Mucosa of stomach (tissue), 1 donor: ENCODE measurements at regions not wholly inside any gene's neighbourhood (a gene's known extent, or its start where the extent isn't known, plus 50 kb on each side); places are given as distances from the start of the nearest gene placed in this dataset.

ENCODE experiments used
- H3K27me3 ChIP-seq: one replicate; pipeline ENCODE4 v1.7.0; 2013; ENCODE audit warnings: mild to moderate bottlenecking, low read length; ENCODE audit not compliant: control insufficient read depth, insufficient read depth
- H3K36me3 ChIP-seq: one replicate; pipeline ENCODE4 v1.7.0; 2013; ENCODE audit warnings: low read length; ENCODE audit not compliant: control insufficient read depth, insufficient read depth
- H3K4me1 ChIP-seq: one replicate; pipeline ENCODE4 v1.7.0; 2013; ENCODE audit warnings: mild to moderate bottlenecking, low read length; ENCODE audit not compliant: control insufficient read depth, insufficient read depth
- H3K4me3 ChIP-seq: one replicate; pipeline ENCODE4 v1.7.0; 2013; ENCODE audit warnings: low read length
- H3K9ac ChIP-seq: one replicate; pipeline ENCODE4 v1.7.0; 2013; ENCODE audit warnings: mild to moderate bottlenecking, low read length, moderate library complexity
- H3K9me3 ChIP-seq: one replicate; pipeline ENCODE4 v1.7.0; 2013; ENCODE audit warnings: mild to moderate bottlenecking, low read length, moderate library complexity; ENCODE audit not compliant: control insufficient read depth
- donor health status: Pancreatic carcinoma.

DNA sequence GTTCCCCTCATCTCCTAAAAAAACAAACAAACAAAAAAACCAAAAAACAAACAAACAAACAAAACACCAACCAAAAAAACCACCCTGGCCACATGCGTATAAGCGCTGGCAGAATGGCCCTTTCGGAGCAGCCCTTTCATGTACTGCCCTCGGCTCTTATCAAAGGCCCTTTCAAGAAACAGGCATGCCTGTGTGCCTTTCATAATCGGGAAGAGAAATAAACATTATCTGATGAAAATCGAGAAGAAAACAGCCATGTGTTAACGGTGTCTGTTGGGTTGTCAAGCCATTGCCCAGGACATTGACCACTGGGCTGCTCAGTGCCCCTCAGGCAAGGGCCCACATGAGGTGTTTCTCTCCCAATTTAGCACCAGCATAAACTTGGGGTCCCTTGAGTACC lies 68.3 kb downstream of the PJA1 start:
- H3K9me3 ChIP-seq = no peaks in the 10 kb centered on the region
- no peak overlapping the region for H3K9ac ChIP-seq
- no peaks in the 10 kb centered on the region for H3K36me3 ChIP-seq
- H3K4me1 ChIP-seq = no peaks in the 10 kb centered on the region
- H3K27me3 ChIP-seq = no peaks in the 10 kb centered on the region
- H3K4me3 ChIP-seq = no peak overlapping the region

- Histone ChIP-seq H3K36me3 (no peaks in the 10 kb centered on the region), H3K9me3 (no peaks in the 10 kb centered on the region), H3K27me3 (no peaks in the 10 kb centered on the region), H3K9ac (no peak overlapping the region), H3K4me3 (no peak overlapping the region), H3K4me1 (no peaks in the 10 kb centered on the region)
These were observed 70.1 kb downstream of the PJA1 start for GRCh38 chrX:69094977-69095669.

DNA sequence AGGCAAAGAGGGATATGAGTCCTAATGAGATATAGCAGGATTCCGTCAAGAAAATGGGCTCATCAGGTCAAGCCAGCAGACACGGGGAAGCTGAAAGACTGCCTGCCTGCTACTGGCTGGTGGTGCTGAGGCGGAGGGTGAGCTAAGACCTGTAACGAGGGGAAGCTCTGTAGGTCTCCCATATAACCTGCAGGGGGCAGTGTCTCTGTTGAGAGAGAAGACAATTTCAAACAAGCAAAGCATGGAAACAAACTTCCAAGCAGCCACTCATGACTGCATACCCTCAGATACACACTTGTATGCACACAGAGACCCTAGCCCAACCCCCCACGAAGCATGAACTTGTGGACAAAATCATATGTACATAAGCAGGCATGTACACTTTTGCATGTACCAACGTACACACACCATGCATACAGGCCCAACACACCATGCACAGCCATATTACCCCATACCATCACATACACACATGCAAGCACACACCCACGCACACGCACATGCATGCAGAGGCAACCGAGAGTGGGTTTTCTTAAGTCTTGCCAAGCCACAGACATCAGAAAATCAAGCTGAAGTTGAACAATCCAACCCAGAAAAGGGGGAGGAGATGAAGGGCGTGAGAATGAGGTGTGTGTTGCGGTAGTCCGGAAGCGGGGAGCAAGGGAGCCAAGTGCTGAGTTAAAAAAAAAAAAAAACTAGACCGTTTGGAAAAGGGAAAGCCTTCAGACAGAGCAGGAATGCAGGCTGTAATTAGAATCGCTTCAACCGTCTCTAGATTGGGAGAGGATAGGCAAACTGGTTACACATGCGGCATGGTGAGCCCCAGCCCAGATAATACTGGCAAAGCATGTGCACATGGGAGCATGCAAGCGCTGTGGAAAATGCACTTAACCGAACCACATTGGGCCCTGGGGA lies 71.0 kb downstream of the PJA1 start:
- no peak overlapping the region for H3K4me3 ChIP-seq
- H3K9ac ChIP-seq = no peak overlapping the region
- H3K9me3 ChIP-seq = no peaks in the 10 kb centered on the region
- H3K27me3 ChIP-seq = no peaks in the 10 kb centered on the region
- no peaks in the 10 kb centered on the region for H3K4me1 ChIP-seq
- no peaks in the 10 kb centered on the region for H3K36me3 ChIP-seq

DNA sequence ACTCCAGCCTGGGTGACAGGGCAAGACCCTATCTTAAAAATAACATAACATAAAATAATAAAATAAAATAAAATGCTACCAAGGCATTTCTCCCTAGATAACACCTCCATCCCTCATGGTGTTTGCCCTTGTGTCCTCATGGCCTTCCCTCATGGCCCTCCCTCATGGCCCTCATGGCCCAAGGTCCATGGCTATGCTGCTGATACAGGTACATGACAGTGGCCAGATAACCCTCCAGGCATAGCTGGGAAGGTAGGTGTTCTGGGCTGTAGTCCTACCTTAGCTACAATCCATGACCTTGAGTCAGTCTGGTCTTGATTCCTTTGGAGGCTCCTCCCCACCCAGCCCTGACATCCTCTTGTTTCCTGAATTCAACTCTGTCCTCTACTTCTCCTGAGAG lies 75.2 kb downstream of the PJA1 start:
- Histone ChIP-seq H3K9me3 (no peaks in the 10 kb centered on the region), H3K36me3 (no peaks in the 10 kb centered on the region), H3K4me1 (no peaks in the 10 kb centered on the region), H3K27me3 (no peaks in the 10 kb centered on the region), H3K9ac (no peak overlapping the region), H3K4me3 (no peak overlapping the region)

DNA sequence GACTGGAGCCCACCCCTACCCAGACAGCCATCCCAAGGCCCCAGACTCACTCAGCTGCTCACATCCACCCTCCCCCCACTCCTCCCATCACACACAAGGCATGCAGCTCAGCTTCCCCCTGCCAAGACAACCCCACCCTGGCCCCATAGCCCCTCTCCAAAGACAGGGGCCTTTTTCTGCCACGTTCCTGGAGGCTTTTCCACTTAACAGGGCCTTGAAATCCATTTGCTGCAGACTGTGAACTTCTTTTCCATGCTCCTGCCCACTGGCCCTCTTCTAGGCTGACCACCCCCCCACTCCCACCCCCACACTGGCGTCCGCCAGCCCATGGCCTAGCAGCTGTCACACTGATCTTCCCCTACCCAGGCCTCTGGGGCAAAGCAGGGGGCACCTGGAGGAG lies 76.0 kb downstream of the PJA1 start:
- no peaks in the 10 kb centered on the region for H3K27me3 ChIP-seq

DNA sequence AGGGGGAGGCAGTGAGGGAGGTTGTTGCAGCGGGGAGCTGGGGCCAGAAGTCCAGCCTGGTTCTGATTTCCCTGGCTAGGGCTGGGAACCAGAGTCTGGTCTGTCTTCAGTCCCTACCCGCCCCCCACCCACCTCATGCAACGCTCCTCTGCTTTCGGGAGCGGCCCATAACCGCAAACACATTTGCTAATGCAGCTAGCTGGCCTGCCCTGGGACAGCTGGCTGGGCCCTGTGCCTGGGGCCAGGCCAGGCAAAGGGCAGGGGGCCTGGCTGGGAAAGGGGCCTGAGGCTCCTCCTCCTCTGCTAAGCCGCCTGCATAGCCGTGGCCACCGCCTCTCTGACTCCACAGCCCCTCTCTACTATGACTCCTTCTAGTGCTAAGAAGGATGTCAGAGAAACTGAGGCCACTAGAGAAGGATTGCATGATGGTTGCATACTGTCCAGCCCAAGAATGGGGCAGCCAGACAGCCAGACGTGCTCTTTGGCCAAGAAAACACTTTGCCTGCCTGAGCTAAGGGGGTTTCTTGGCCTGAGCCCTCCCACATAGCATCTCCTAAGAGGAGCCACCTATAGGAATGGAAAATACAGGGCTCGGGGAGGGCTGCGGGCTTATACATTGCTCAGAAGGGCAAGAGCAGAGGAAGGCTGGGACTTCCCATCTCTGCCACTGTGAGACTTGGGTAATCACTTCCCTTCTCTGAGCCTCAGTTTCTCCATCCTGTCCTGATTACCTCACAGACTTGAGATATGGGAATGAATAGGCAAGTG lies 76.9 kb downstream of the PJA1 start:
- Histone ChIP-seq H3K4me1 (no peaks in the 10 kb centered on the region), H3K9me3 (no peaks in the 10 kb centered on the region), H3K27me3 (no peaks in the 10 kb centered on the region), H3K9ac (no peak overlapping the region), H3K36me3 (no peaks in the 10 kb centered on the region), H3K4me3 (no peak overlapping the region)

More for the DNA sequence above, 76.0 kb downstream of the PJA1 start:
- H3K9me3 ChIP-seq = no peaks in the 10 kb centered on the region
- H3K4me1 ChIP-seq = no peaks in the 10 kb centered on the region
- H3K9ac ChIP-seq = no peak overlapping the region
- no peak overlapping the region for H3K4me3 ChIP-seq
- no peaks in the 10 kb centered on the region for H3K36me3 ChIP-seq

DNA sequence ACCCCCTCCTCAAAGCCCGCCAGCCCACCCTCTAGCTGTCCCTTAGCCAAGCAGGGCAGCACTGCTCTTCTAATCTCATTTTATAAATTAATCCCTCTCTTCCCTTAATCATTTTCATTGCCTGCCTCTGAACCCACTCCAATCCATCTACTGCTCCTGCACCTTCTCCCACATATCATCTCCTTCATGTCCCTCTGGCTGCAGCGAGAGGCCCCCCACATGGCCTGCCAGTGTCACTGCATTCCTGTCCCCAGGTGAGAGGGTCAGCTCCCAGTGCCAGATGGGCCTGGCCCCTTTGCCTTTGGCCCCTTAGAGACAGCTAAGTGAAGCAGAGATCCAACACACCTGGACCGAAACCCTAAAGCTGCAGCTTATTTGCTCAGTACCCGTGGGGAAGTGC lies 79.4 kb downstream of the PJA1 start:
- H3K9me3 ChIP-seq = no peaks in the 10 kb centered on the region
- no peaks in the 10 kb centered on the region for H3K4me1 ChIP-seq
- no peak overlapping the region for H3K4me3 ChIP-seq
- no peak overlapping the region for H3K9ac ChIP-seq
- no peaks in the 10 kb centered on the region for H3K36me3 ChIP-seq
- H3K27me3 ChIP-seq = no peaks in the 10 kb centered on the region

- Histone ChIP-seq H3K4me3 (no peak overlapping the region), H3K9me3 (no peaks in the 10 kb centered on the region), H3K36me3 (no peaks in the 10 kb centered on the region), H3K27me3 (no peaks in the 10 kb centered on the region), H3K4me1 (no peaks in the 10 kb centered on the region), H3K9ac (no peak overlapping the region)
These were observed 80.1 kb downstream of the PJA1 start for GRCh38 chrX:69085151-69085550.

GRCh38 chrX:69083801-69084200 lies 81.5 kb downstream of the PJA1 start:
- no peak overlapping the region for H3K9ac ChIP-seq
- no peaks in the 10 kb centered on the region for H3K36me3 ChIP-seq
- no peaks in the 10 kb centered on the region for H3K27me3 ChIP-seq
- H3K4me3 ChIP-seq = no peak overlapping the region
- H3K9me3 ChIP-seq = no peaks in the 10 kb centered on the region
- H3K4me1 ChIP-seq = no peaks in the 10 kb centered on the region

DNA sequence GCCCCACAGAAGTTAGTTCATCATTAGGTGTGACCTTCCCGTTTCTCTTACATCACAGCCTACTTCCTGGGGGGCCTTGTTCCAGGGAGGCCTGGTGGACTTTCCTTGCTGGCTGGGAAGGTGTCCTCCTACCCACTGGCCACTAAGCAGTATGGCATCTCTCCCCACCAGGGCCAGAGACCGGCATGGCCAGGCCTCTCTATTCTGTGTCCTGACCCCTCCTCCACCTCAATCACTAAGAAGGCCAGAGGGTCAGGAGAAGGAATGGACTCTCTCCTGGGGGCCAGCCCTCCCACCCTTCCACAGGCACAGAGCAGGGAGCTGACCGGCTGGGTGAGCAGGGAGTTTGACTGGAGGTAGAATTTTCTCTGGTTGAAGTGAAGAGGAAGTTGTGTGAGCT lies 81.9 kb downstream of the PJA1 start:
- H3K9ac ChIP-seq = no peak overlapping the region
- no peaks in the 10 kb centered on the region for H3K36me3 ChIP-seq
- H3K4me1 ChIP-seq = no peaks in the 10 kb centered on the region
- H3K4me3 ChIP-seq = no peak overlapping the region
- no peaks in the 10 kb centered on the region for H3K27me3 ChIP-seq
- no peaks in the 10 kb centered on the region for H3K9me3 ChIP-seq

DNA sequence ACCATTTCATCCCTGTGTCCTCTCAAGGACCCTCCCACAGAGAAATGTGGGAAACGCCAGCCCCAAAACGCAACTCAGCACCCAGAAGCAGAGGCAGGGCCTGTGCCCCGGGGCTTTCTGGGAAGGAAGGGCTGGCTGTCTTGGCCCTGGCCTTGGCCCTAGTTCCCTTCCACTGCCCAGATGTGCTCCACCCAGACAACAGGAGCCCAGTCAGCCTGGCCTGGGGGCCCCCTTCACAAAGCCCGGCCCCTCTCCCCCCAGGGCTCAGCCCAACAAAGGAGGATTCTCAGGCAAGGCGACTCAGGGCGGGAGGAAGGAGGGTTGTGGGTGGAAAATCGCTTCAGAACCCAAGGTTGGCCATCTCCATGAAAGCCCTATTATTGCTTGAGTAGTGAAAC lies 82.5 kb downstream of the PJA1 start:
- no peaks in the 10 kb centered on the region for H3K9me3 ChIP-seq
- H3K9ac ChIP-seq = no peak overlapping the region
- no peaks in the 10 kb centered on the region for H3K36me3 ChIP-seq
- H3K4me3 ChIP-seq = no peak overlapping the region
- H3K4me1 ChIP-seq = no peaks in the 10 kb centered on the region
- no peaks in the 10 kb centered on the region for H3K27me3 ChIP-seq
